ENCODE measurements at regions not wholly inside any gene's neighbourhood (a gene's known extent, or its start where the extent isn't known, plus 50 kb on each side); places are given as distances from the start of the nearest gene placed in this dataset.

DNA sequence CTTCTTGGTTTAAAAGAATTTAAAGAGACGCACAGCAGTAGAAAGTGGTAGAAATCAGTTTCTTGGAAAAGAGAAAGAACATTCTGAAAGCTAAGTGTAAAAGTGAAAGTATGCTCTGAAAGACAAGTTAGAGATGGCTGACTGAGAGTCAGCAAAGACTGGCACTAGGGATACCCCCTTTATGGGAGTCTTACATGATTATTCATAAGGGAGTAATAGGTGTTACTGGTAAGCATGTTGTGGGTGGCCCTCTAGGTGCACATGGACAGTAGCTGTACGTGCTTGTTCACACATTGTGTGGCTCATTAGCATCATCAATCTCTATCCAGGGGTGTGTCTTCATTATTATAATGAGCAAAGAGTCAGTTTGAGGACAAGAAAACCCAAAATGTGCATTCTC lies 816.2 kb downstream of the CBLN2 start:
- Histone ChIP-seq H3K4me3 (ENCODE audit: low read length) (no peak overlapping the region), H3K27me3 (ENCODE audit: control insufficient read depth in 2 of 2, insufficient read depth in 2 of 2, low read length in 2 of 2) (no peaks in the 10 kb centered on the region), H3K36me3 (ENCODE audit: control insufficient read depth in 2 of 3, insufficient read depth in 3 of 3, low read length in 3 of 3) (no peaks in the 10 kb centered on the region), H3K4me1 (ENCODE audit: control insufficient read depth in 2 of 2, insufficient read depth in 2 of 2, low read length in 2 of 2) (no peaks in the 10 kb centered on the region), H3K9me3 (ENCODE audit: control insufficient read depth in 2 of 3, low read length in 3 of 3) (no peaks in the 10 kb centered on the region), H3K27ac (ENCODE audit: low read depth, low read length) (no peak overlapping the region)
- CTCF ChIA-PET = no interaction called here
- Mint-ChIP-seq H3K36me3 (no peaks in the 10 kb centered on the region), H3K4me3 (no peak overlapping the region), H3K27me3 (peaks cover 0 to 5% (median 0%) of the 10 kb centered on the region in 5 donors), H3K27ac (no peak overlapping the region), H3K4me1 (no peaks in the 10 kb centered on the region), H3K9me3 (peaks cover 0 to 5% (median 0%) of the 10 kb centered on the region in 11 donors)
- POLR2A ChIA-PET = no interaction called here
- DNase-seq = no peak
- intact Hi-C loops (cut with micrococcal nuclease) = no loop called here
- ATAC-seq = no peak

DNA sequence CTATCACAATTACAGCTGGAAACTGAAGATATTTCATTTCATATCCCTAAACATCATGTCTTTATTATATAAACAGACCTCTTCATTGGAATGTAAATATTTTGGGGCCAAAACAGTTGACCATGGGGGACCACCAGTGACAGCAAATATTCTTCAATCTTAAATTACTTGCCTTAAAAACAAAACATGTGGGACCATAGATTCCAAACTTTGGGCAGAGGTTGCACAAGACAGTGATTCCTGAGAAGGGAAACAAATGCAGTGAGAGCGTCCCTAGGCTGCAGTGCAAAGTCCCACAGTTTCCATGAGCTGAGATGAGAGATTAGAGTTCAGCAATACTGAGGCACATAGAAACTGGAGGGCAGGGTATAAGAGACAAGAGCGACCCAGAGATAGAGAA lies 818.9 kb downstream of the CBLN2 start:
- no peaks in the 10 kb centered on the region for H3K4me1 Mint-ChIP-seq
- H3K27ac Mint-ChIP-seq = no peak overlapping the region

DNA sequence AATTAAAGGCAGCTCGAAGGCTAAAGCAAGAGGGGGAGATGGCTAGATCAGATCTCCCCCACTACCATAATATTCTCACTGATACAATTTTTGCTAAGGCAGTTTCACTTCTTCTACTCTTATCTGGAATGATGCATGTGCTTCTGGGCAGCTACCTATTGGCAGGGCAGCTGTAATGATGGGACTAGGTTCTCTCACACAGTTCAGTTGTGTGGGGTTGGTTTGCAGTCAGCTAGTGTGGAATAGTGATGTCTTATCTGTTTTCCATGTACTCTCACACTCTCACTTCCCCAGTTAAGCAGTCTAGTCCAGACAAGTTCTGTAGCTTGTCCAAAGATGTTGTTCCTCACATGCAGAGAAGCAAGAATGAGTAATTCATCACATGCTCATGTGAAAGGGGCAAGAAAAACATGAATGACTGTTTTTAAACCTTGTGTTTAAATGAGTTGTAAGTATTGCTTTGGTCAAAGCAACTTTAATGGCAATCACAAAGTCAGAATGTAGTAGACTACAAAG lies 836.1 kb downstream of the CBLN2 start:
- Histone ChIP-seq H3K27ac (ENCODE audit: low read depth, low read length) (no peak overlapping the region), H3K27me3 (ENCODE audit: control insufficient read depth in 2 of 2, insufficient read depth in 2 of 2, low read length in 2 of 2) (no peaks in the 10 kb centered on the region), H3K4me3 (ENCODE audit: low read length) (no peak overlapping the region), H3K9me3 (ENCODE audit: control insufficient read depth in 2 of 3, low read length in 3 of 3) (no peaks in the 10 kb centered on the region), H3K4me1 (ENCODE audit: control insufficient read depth in 2 of 2, insufficient read depth in 2 of 2, low read length in 2 of 2) (no peaks in the 10 kb centered on the region), H3K36me3 (ENCODE audit: control insufficient read depth in 2 of 3, insufficient read depth in 3 of 3, low read length in 3 of 3) (no peaks in the 10 kb centered on the region)
- no peaks in the 10 kb centered on the region for H3K36me3 Mint-ChIP-seq
- H3K4me1 Mint-ChIP-seq = no peaks in the 10 kb centered on the region
- no peak for DNase-seq
- ChIA-PET CTCF (no interaction called here), POLR2A (no interaction called here)
- intact Hi-C loops (cut with micrococcal nuclease) = loop anchor here in 1 of 2 donors (5.0 kb wide), 1 partner anchor 441 kb away; no protein-coding TSS in a partner anchor
- H3K9me3 Mint-ChIP-seq = peaks cover 0 to 1% (median 0%) of the 10 kb centered on the region in 11 donors
- ATAC-seq = no peak
- no peak overlapping the region for H3K4me3 Mint-ChIP-seq
- no peaks in the 10 kb centered on the region for H3K27me3 Mint-ChIP-seq
- H3K27ac Mint-ChIP-seq = no peak overlapping the region

More for the DNA sequence above, 818.9 kb downstream of the CBLN2 start:
- Histone ChIP-seq H3K4me1 (ENCODE audit: control insufficient read depth in 2 of 2, insufficient read depth in 2 of 2, low read length in 2 of 2) (no peaks in the 10 kb centered on the region), H3K4me3 (ENCODE audit: low read length) (no peak overlapping the region), H3K36me3 (ENCODE audit: control insufficient read depth in 2 of 3, insufficient read depth in 3 of 3, low read length in 3 of 3) (no peaks in the 10 kb centered on the region), H3K27ac (ENCODE audit: low read depth, low read length) (no peak overlapping the region), H3K27me3 (ENCODE audit: control insufficient read depth in 2 of 2, insufficient read depth in 2 of 2, low read length in 2 of 2) (no peaks in the 10 kb centered on the region), H3K9me3 (ENCODE audit: control insufficient read depth in 2 of 3, low read length in 3 of 3) (no peaks in the 10 kb centered on the region)
- no peak overlapping the region for H3K4me3 Mint-ChIP-seq
- DNase-seq = no peak
- ChIA-PET CTCF (no interaction called here), POLR2A (no interaction called here)
- intact Hi-C loops (cut with micrococcal nuclease) = no loop called here
- H3K27me3 Mint-ChIP-seq = peaks cover 0 to 9% (median 0%) of the 10 kb centered on the region in 5 donors
- no peaks in the 10 kb centered on the region for H3K36me3 Mint-ChIP-seq
- peaks cover 0 to 5% (median 0%) of the 10 kb centered on the region in 11 donors for H3K9me3 Mint-ChIP-seq
- ATAC-seq = no peak

DNA sequence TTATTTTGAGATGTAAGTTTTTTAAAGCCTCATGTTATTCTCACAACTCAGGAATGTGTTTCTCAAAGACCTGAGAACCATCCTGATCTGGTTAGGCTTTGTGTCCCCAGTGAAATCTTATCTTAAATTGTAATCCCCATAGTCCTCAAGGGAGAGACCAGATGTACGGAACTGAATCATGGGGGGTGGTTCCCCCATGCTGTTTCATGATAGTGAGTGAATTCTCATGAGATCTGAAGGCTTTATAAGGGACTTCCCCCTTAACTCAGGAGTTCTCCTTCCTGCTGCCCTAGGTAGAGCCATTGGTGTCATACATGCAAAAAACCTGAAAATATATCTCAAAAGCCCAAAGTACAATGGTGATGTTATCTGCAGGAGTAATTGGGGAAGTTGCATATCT lies 836.7 kb downstream of the CBLN2 start:
- Histone ChIP-seq H3K27me3 (ENCODE audit: control insufficient read depth in 2 of 2, insufficient read depth in 2 of 2, low read length in 2 of 2) (no peaks in the 10 kb centered on the region), H3K4me3 (ENCODE audit: low read length) (no peak overlapping the region), H3K27ac (ENCODE audit: low read depth, low read length) (no peak overlapping the region), H3K4me1 (ENCODE audit: control insufficient read depth in 2 of 2, insufficient read depth in 2 of 2, low read length in 2 of 2) (no peaks in the 10 kb centered on the region), H3K9me3 (ENCODE audit: control insufficient read depth in 2 of 3, low read length in 3 of 3) (no peaks in the 10 kb centered on the region), H3K36me3 (ENCODE audit: control insufficient read depth in 2 of 3, insufficient read depth in 3 of 3, low read length in 3 of 3) (no peaks in the 10 kb centered on the region)
- H3K9me3 Mint-ChIP-seq = peaks cover 0 to 1% (median 0%) of the 10 kb centered on the region in 11 donors
- no peaks in the 10 kb centered on the region for H3K27me3 Mint-ChIP-seq
- H3K4me3 Mint-ChIP-seq = no peak overlapping the region
- H3K36me3 Mint-ChIP-seq = no peaks in the 10 kb centered on the region
- ChIA-PET POLR2A (no interaction called here), CTCF (no interaction called here)
- no peak for DNase-seq
- intact Hi-C loops (cut with micrococcal nuclease) = loop anchor here in 1 of 2 donors (5.0 kb wide), 1 partner anchor 440 kb away; no protein-coding TSS in a partner anchor
- H3K4me1 Mint-ChIP-seq = no peaks in the 10 kb centered on the region
- no peak overlapping the region for H3K27ac Mint-ChIP-seq
- no peak for ATAC-seq

DNA sequence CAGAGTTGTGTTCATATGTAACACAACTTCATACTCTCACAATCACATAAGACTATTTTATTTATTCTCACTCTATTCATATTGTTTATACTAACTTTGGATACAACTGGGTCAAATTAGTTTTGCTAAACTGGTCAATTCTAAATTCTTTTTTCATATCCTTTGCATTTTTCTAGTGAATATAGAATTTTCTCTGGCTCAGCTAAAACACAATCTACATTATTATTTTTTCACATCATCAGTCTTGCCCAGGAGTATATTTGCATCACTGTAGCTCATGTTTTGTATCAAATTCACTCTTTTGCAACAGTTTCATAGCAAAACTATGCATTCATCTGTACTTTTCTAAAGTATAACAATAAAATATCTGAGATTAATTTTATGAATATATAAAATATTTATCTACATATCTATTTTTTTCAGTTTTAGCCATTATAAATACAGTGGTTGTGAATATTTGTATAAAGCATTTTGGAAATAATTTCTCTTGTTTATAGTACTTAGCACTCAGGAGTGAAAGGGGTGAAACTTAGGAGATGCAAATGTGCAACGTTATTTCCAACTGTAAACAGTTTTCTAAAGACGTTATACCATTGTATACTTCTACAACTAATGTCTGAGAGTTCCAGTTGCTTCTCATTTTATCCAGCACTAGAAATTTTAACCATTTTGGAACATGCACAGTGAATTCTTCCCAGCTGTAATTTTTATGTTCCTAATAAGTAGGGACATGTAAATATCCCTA lies 854.6 kb downstream of the CBLN2 start:
- Mint-ChIP-seq H3K9me3 (peaks cover 0 to 4% (median 0%) of the 10 kb centered on the region in 11 donors), H3K36me3 (no peaks in the 10 kb centered on the region), H3K27ac (no peak overlapping the region), H3K27me3 (peaks cover 0 to 4% (median 0%) of the 10 kb centered on the region in 5 donors), H3K4me1 (no peaks in the 10 kb centered on the region), H3K4me3 (no peak overlapping the region)
- Histone ChIP-seq H3K4me1 (ENCODE audit: control insufficient read depth in 2 of 2, insufficient read depth in 2 of 2, low read length in 2 of 2) (no peaks in the 10 kb centered on the region), H3K9me3 (ENCODE audit: control insufficient read depth in 2 of 3, low read length in 3 of 3) (no peaks in the 10 kb centered on the region), H3K27me3 (ENCODE audit: control insufficient read depth in 2 of 2, insufficient read depth in 2 of 2, low read length in 2 of 2) (no peaks in the 10 kb centered on the region), H3K36me3 (ENCODE audit: control insufficient read depth in 2 of 3, insufficient read depth in 3 of 3, low read length in 3 of 3) (no peaks in the 10 kb centered on the region), H3K4me3 (ENCODE audit: low read length) (no peak overlapping the region), H3K27ac (ENCODE audit: low read depth, low read length) (no peak overlapping the region)
- ChIA-PET CTCF (no interaction called here), POLR2A (no interaction called here)
- intact Hi-C loops (cut with micrococcal nuclease) = no loop called here
- no peak for ATAC-seq
- no peak for DNase-seq

DNA sequence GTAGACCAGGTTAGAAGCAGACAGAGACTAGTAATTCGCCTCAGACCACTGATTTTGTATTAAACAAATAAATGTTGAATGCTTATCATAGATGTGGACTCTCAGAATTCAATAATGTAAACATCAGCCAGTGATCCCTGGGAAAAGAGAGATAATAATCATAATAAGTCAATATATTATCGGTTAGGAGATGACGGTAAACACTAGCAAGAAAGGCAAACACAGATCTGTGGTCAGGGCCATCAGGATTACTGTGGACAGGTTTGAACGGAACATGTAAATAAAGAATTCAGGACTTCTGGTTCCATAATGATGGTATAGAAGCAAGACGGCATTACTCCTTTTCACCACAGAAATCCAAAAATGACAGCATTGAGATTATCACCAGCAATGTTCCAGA lies 861.6 kb downstream of the CBLN2 start:
- intact Hi-C loops (cut with micrococcal nuclease) = no loop called here
- no peaks in the 10 kb centered on the region for H3K4me1 Mint-ChIP-seq
- DNase-seq = no peak

DNA sequence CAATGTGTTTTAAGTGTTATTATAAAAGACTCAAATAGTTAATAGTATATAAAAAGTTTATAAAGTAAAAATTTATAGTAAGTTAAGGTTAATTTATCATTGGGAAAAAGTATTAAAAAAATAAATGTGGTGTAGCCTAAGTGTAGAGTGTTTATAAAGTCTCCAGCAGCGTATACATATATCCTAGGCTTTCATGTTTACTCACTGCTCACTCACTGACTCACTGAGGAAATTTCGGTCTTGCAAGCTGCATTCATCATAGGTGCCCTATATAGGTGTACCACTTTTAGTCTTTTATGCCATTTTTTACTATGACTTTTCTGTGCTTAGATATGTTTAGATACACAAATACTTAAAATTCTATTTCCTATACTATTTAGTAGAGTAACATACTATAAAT lies 866.0 kb downstream of the CBLN2 start:
- Histone ChIP-seq H3K27me3 (ENCODE audit: control insufficient read depth in 2 of 2, insufficient read depth in 2 of 2, low read length in 2 of 2) (no peaks in the 10 kb centered on the region), H3K27ac (ENCODE audit: low read depth, low read length) (no peak overlapping the region), H3K9me3 (ENCODE audit: control insufficient read depth in 2 of 3, low read length in 3 of 3) (no peaks in the 10 kb centered on the region), H3K4me3 (ENCODE audit: low read length) (no peak overlapping the region), H3K36me3 (ENCODE audit: control insufficient read depth in 2 of 3, insufficient read depth in 3 of 3, low read length in 3 of 3) (no peaks in the 10 kb centered on the region), H3K4me1 (ENCODE audit: control insufficient read depth in 2 of 2, insufficient read depth in 2 of 2, low read length in 2 of 2) (no peaks in the 10 kb centered on the region)
- peaks cover 0 to 15% (median 3%) of the 10 kb centered on the region in 11 donors for H3K9me3 Mint-ChIP-seq
- ChIA-PET CTCF (no interaction called here), POLR2A (no interaction called here)
- no peak overlapping the region for H3K4me3 Mint-ChIP-seq
- DNase-seq (no peak), ATAC-seq (no peak)
- no peak overlapping the region for H3K27ac Mint-ChIP-seq
- intact Hi-C loops (cut with micrococcal nuclease) = no loop called here
- H3K36me3 Mint-ChIP-seq = no peaks in the 10 kb centered on the region
- no peaks in the 10 kb centered on the region for H3K4me1 Mint-ChIP-seq
- H3K27me3 Mint-ChIP-seq = peaks cover 0 to 5% (median 0%) of the 10 kb centered on the region in 5 donors

More for the DNA sequence above, 861.6 kb downstream of the CBLN2 start:
- no peak overlapping the region for H3K4me3 ChIP-seq (ENCODE audit: low read length)
- H3K27me3 ChIP-seq (ENCODE audit: control insufficient read depth in 2 of 2, insufficient read depth in 2 of 2, low read length in 2 of 2) = no peaks in the 10 kb centered on the region
- H3K4me1 ChIP-seq (ENCODE audit: control insufficient read depth in 2 of 2, insufficient read depth in 2 of 2, low read length in 2 of 2) = no peaks in the 10 kb centered on the region
- ATAC-seq = no peak
- POLR2A ChIA-PET = no interaction called here
- no peaks in the 10 kb centered on the region for H3K36me3 ChIP-seq (ENCODE audit: control insufficient read depth in 2 of 3, insufficient read depth in 3 of 3, low read length in 3 of 3)
- Mint-ChIP-seq H3K9me3 (peaks cover 0 to 24% (median 4%) of the 10 kb centered on the region in 11 donors), H3K27ac (no peak overlapping the region), H3K4me3 (no peak overlapping the region), H3K36me3 (no peaks in the 10 kb centered on the region), H3K27me3 (peaks cover 0 to 5% (median 0%) of the 10 kb centered on the region in 5 donors)
- no peaks in the 10 kb centered on the region for H3K9me3 ChIP-seq (ENCODE audit: control insufficient read depth in 2 of 3, low read length in 3 of 3)
- CTCF ChIA-PET = no interaction called here
- H3K27ac ChIP-seq (ENCODE audit: low read depth, low read length) = no peak overlapping the region

Measured in naive thymus-derived CD4-positive, alpha-beta T cell (primary cell).